IMR-90 (cell line): ENCODE measurements at regions not wholly inside any gene's neighbourhood (a gene's known extent, or its start where the extent isn't known, plus 50 kb on each side); places are given as distances from the start of the nearest gene placed in this dataset.

Experiments
- CTCF ChIP-seq: conservative IDR thresholded peaks from 2 replicates; pipeline ENCODE4 v1.5.1; 2012; ENCODE audit warnings: mild to moderate bottlenecking, low read depth, low read length, improper control_type of control experiment
- POLR2A ChIP-seq: IDR thresholded peaks from 2 replicates; pipeline ENCODE4 v1.6.1; 2012; ENCODE audit warnings: mild to moderate bottlenecking, low read depth, low read length
- RFX5 ChIP-seq: IDR thresholded peaks from 2 replicates; pipeline ENCODE4 v1.8.0; 2012; ENCODE audit warnings: low read depth, mild to moderate bottlenecking, low read length, moderate library complexity
- USF2 ChIP-seq: fragments of 150-350 bp; IDR thresholded peaks from 2 replicates; pipeline ENCODE4 v1.6.1; 2017; ENCODE audit warnings: mild to moderate bottlenecking, antibody characterized with exemption, low read length, low read depth

DNA sequence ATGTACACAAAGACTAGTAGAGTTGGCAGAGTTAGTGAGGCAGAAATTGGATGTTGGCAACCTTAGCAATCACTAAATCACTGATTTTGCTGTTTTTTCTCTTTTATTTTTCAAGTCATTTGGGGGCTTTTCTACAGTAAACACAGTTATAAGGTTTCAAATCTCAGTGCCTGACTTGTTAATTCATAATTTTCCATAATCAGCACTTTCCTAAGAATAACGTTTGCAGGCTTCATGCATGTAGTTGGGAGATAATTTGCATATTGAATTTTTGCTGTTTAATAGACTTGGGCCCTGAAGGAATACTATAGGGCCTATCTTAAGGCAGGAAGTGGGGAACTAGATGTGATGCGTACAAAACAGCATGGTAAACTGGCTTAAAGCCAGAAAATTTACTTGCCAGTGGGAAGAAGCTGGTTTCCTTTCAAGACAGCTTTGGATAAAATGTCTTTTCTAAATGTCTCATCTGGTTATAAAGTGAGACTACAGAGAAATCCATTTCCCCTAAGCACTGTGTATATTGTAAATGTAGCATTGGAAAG lies 127.2 kb upstream of the SMIM21 start:
- TF ChIP-seq POLR2A (no peak), CTCF (no peak), RFX5 (no peak), USF2 (no peak)
